Spleen (tissue), 11 donors: ENCODE measurements at regions not wholly inside any gene's neighbourhood (a gene's known extent, or its start where the extent isn't known, plus 50 kb on each side); places are given as distances from the start of the nearest gene placed in this dataset.

Experiments used
- DNase-seq: peaks from one replicate; pipeline ENCODE4 v3.0.0-alpha.2; 2020
- H3K27ac ChIP-seq, 8 donors: fragments of 200-600 bp; sonication (generic) in 7 of 8; 1 replicate in 4 of 8; 2 replicates in 4 of 8; pipeline versions ENCODE4 v1.5.0 to v1.8.0; 2016 to 2021; ENCODE audit warnings: inconsistent platforms in 4 of 8, mild to moderate bottlenecking in 4 of 8, moderate library complexity in 1 of 8
- H3K27me3 ChIP-seq, 7 donors: fragments of 200-600 bp; sonication (generic) in 6 of 7; replicated peaks in 1 of 7; 1 replicate in 4 of 7; 2 replicates in 3 of 7; pipeline versions ENCODE4 v1.5.0 to v1.8.0; 2016 to 2021; ENCODE audit warnings: inconsistent platforms in 3 of 7, mild to moderate bottlenecking in 1 of 7
- H3K36me3 ChIP-seq, 6 donors: fragments of 200-600 bp; sonication (generic) in 5 of 6; 1 replicate in 4 of 6; 2 replicates in 2 of 6; pipeline versions ENCODE4 v1.5.0 to v1.8.0; 2016 to 2021; ENCODE audit warnings: inconsistent platforms in 2 of 6
- H3K4me1 ChIP-seq, 6 donors: fragments of 200-600 bp; sonication (generic) in 5 of 6; 1 replicate in 3 of 6; 2 replicates in 3 of 6; pipeline versions ENCODE4 v1.5.0 to v1.8.0; 2016 to 2021; ENCODE audit warnings: inconsistent platforms in 3 of 6
- H3K4me3 ChIP-seq, 8 donors: fragments of 200-600 bp; sonication (generic) in 7 of 8; 1 replicate in 4 of 8; 2 replicates in 4 of 8; pipeline versions ENCODE4 v1.5.0 to v1.8.0; 2016 to 2021; ENCODE audit warnings: inconsistent platforms in 4 of 8, mild to moderate bottlenecking in 4 of 8, moderate library complexity in 2 of 8
- H3K9me3 ChIP-seq, 8 donors: fragments of 200-600 bp; sonication (generic) in 7 of 8; 1 replicate in 4 of 8; 2 replicates in 4 of 8; pipeline versions ENCODE4 v1.5.0 to v1.8.0; 2016 to 2021; ENCODE audit warnings: inconsistent platforms in 4 of 8
- POLR2A ChIP-seq, 3 donors: fragments of 450-650 bp; IDR thresholded peaks; one replicate each; pipeline ENCODE4 v1.5.1; 2017; ENCODE audit warnings: antibody characterized with exemption in 3 of 3, mild to moderate bottlenecking in 1 of 3
- POLR2AphosphoS5 ChIP-seq, 3 donors: sonication (generic); formaldehyde crosslinking; IDR thresholded peaks; one replicate each; pipeline ENCODE4 v1.5.1; 2017; ENCODE audit warnings: antibody characterized with exemption in 3 of 3
- WGBS, 5 donors: extraction: QIAGEN DNeasy Blood & Tissue Kit in 3 of 5; methylation state at CpG; one replicate each; pipeline versions ENCODE4 v1.1.5 to v1.1.7; 2013 to 2018; 5-methylcytosine and 5-hydroxymethylcytosine counted together
- intact Hi-C: fragments of 100-400 bp; cut with DNase I; formaldehyde crosslinking; loops from one replicate; pipeline ENCODE4 v1.15.0; 2023; ENCODE audit warnings: low total_unique reads
- TF ChIP-seq, protein P1 (sequence below), 11 experiments: fragments of 200-600 bp in 7 of 11; fragments of 450-650 bp in 4 of 11; sonication (generic) in 4 of 11; IDR thresholded peaks in 8 of 11; conservative IDR thresholded peaks in 3 of 11; 1 replicate in 7 of 11; 2 replicates in 4 of 11; pipeline versions ENCODE4 v1.4.0 to v1.8.0; 2016 to 2021; ENCODE audit warnings: antibody characterized with exemption in 11 of 11, inconsistent platforms in 4 of 11, mild to moderate bottlenecking in 1 of 11
- donor health status: healthy with polysubstance abuse.
- donor health status: DM: no; HTN: no; CAD: no; lungs with moderate emphysema.
- donor health status: DM: no; HTN: no; CAD: no.
- donor health status: Bipolar disorder and iron deficiency.
- donor health status: healthy.
- donor health status: DM: no; HTN: no; CAD: no.
- donor health status: DM: yes; HTN: yes; CAD: no.

DNA sequence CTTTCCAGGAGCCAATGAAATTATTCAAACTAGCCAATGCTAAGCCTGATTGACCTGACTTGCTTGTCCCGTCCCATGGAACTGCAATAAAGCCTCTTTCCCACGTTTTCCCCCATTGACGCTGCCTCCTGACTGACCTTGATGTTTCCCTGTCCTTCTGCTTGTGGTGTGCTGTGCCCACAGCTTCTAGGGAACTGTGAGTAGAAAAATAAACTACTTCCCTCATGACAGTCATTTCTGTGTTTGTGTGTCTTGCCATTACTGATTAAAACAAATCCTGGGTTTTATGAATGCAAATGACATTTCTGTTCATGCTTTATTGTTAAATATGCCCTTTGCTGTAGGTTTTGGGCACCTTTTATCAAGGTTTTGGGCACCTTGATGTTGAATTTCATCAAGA lies 91.3 kb upstream of the ABI1 start:
- TF ChIP-seq, protein P1, sequence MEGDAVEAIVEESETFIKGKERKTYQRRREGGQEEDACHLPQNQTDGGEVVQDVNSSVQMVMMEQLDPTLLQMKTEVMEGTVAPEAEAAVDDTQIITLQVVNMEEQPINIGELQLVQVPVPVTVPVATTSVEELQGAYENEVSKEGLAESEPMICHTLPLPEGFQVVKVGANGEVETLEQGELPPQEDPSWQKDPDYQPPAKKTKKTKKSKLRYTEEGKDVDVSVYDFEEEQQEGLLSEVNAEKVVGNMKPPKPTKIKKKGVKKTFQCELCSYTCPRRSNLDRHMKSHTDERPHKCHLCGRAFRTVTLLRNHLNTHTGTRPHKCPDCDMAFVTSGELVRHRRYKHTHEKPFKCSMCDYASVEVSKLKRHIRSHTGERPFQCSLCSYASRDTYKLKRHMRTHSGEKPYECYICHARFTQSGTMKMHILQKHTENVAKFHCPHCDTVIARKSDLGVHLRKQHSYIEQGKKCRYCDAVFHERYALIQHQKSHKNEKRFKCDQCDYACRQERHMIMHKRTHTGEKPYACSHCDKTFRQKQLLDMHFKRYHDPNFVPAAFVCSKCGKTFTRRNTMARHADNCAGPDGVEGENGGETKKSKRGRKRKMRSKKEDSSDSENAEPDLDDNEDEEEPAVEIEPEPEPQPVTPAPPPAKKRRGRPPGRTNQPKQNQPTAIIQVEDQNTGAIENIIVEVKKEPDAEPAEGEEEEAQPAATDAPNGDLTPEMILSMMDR (IDR thresholded peaks at IDR 0.05 in 8 of 11, conservative IDR thresholded peaks at IDR 0.05 in 3 of 11), result no peak
- TF ChIP-seq POLR2AphosphoS5 (IDR thresholded peaks at IDR 0.05), result no peak
- Histone ChIP-seq H3K27me3 (no peaks in the 10 kb centered on the region), H3K9me3 (peaks cover 0 to 13% (median 4%) of the 10 kb centered on the region in 8 donors), H3K36me3 (no peaks in the 10 kb centered on the region), H3K4me1 (no peaks in the 10 kb centered on the region), H3K27ac (no peak overlapping the region), H3K4me3 (no peak overlapping the region)
- no peak for DNase-seq
- intact Hi-C loops, result no loop called here
- WGBS, 5 donors, result 69 to 78% (median 70%) methylated on average over 3 of the region's 3 CpGs

DNA sequence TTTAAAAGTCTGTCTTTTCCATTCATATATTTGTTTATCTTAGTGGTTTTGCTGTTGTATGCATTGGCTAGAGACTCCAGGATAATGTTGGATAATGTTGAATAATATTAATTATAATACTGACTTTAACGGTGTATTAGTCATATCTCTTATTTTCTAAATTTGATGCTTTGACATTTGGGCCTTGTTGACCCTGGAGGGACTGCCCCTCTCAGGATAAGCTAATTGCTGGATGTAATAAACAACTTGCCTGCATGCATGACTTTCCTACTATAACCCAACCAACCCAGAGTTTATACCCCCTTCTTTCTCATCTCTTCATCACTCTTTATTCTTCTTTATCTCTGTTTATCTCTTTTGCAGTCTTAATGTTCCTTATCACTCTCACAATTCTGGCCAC lies 90.9 kb upstream of the ABI1 start:
- no peak for DNase-seq
- TF ChIP-seq POLR2A (IDR thresholded peaks at IDR 0.05), result no peak
- no peak overlapping the region for H3K4me3 ChIP-seq
- intact Hi-C loops, result no loop called here
- WGBS, 5 donors, result 63 to 80% (median 77%) methylated on average over 1 of the region's 1 CpG
- H3K36me3 ChIP-seq, result no peaks in the 10 kb centered on the region
- no peak overlapping the region for H3K27ac ChIP-seq
- H3K4me1 ChIP-seq, result no peaks in the 10 kb centered on the region
- no peaks in the 10 kb centered on the region for H3K27me3 ChIP-seq
- H3K9me3 ChIP-seq, result peaks cover 0 to 13% (median 4%) of the 10 kb centered on the region in 8 donors

GRCh38 chr10:26950934-26951333 lies 90.2 kb upstream of the ABI1 start:
- no peaks in the 10 kb centered on the region for H3K36me3 ChIP-seq
- H3K27ac ChIP-seq, result no peak overlapping the region
- H3K9me3 ChIP-seq, result peaks cover 0 to 13% (median 4%) of the 10 kb centered on the region in 8 donors
- H3K4me1 ChIP-seq, result no peaks in the 10 kb centered on the region
- peaks cover 0 to 6% (median 0%) of the 10 kb centered on the region in 7 donors for H3K27me3 ChIP-seq
- no peak overlapping the region for H3K4me3 ChIP-seq
- intact Hi-C loops, result no loop called here
- no peak for TF ChIP-seq POLR2A (IDR thresholded peaks at IDR 0.05)
- TF ChIP-seq, protein P1 (IDR thresholded peaks at IDR 0.05 in 8 of 11, conservative IDR thresholded peaks at IDR 0.05 in 3 of 11), result no peak
- TF ChIP-seq POLR2AphosphoS5 (IDR thresholded peaks at IDR 0.05), result no peak
- DNase-seq, result no peak

DNA sequence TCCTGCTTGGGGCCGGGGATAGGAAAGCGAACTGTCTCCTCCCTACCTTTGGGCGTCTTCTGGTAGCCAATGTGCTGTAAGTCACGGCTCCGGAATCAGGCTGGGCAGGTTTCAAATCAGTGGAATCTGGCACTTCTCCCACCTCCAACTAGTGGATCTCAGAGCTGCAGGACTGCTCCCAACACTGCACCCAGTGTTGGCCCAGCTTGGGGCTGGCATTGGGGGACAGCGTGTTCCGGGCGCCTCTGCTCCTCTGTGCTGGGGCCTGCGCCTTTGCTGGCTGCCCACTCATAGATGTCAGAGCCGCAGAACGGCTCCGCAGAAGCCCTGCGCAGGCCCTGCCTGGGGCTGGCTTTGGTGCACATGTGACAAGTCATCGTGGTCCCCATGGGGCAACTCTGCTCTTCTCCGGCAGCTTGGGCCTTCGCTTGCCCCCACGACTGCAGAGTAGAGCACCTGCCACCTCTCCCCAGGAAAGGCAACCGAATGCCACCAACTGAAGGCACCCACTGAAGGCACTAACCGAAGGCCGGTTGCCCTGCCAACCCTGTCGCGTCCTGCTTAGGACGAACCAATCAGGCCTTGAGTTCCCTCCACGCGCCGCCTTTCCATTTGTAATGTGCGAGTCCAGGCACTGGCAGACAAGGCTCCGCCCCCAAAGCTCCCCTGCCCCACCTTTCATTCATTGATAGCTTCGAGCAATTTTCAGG lies 85.5 kb upstream of the ABI1 start:
- TF ChIP-seq, protein P1 (IDR thresholded peaks at IDR 0.05 in 8 of 11, conservative IDR thresholded peaks at IDR 0.05 in 3 of 11), result no peak
- TF ChIP-seq POLR2A (IDR thresholded peaks at IDR 0.05) (no peak), POLR2AphosphoS5 (IDR thresholded peaks at IDR 0.05) (no peak)
- H3K27me3 ChIP-seq, result peaks cover 0 to 16% (median 0%) of the 10 kb centered on the region in 7 donors
- intact Hi-C loops, result no loop called here
- no peaks in the 10 kb centered on the region for H3K4me1 ChIP-seq
- no peaks in the 10 kb centered on the region for H3K36me3 ChIP-seq
- H3K4me3 ChIP-seq, result no peak overlapping the region
- H3K9me3 ChIP-seq, result peaks cover 0 to 13% (median 4%) of the 10 kb centered on the region in 8 donors
- no peak overlapping the region for H3K27ac ChIP-seq
- 56 to 79% (median 63%) methylated on average over 22 to 29 of the region's 29 CpGs for WGBS, 5 donors
- DNase-seq, result peak; percentile 72
